Stimulated activated CD4-positive, alpha-beta T cell treated with anti-CD3 and anti-CD28 coated beads, TNF-alpha, amount 100 ng/mL, for 48 hours (primary cell): ENCODE measurements at regions not wholly inside any gene's neighbourhood (a gene's known extent, or its start where the extent isn't known, plus 50 kb on each side); places are given as distances from the start of the nearest gene placed in this dataset.
"Not testable (repeated sequence)": the region's sequence is repeated elsewhere in the genome, so short reads cannot be mapped to it uniquely, and the experiment has no call there.

Experiments
- DNase-seq, 3 donors: peaks; one replicate each; pipeline ENCODE4 v3.0.0-alpha.2; 2020; ENCODE audit warnings: low read depth in 3 of 3

GRCh38 chr4:81314897-81315470 is 100.0 kb upstream of the PRKG2 start:
- DNase-seq = no peak

- DNase-seq = no peak
Measured at GRCh38 chr4:81314196-81314896, 99.3 kb upstream of the PRKG2 start.

GRCh38 chr4:81307991-81308390 is 93.0 kb upstream of the PRKG2 start:
- no peak for DNase-seq

GRCh38 chr4:81304871-81305270 is 89.8 kb upstream of the PRKG2 start:
- DNase-seq = no peak

- not testable (repeated sequence) for DNase-seq
Measured at GRCh38 chr4:81300352-81300751, 85.3 kb upstream of the PRKG2 start.

- no peak for DNase-seq
Measured at GRCh38 chr4:81290813-81291212, 75.8 kb upstream of the PRKG2 start.

GRCh38 chr4:81287101-81287500 is 72.1 kb upstream of the PRKG2 start:
- no peak for DNase-seq

GRCh38 chr4:81282131-81282530 is 67.1 kb upstream of the PRKG2 start:
- no peak for DNase-seq

GRCh38 chr4:81274460-81274859 is 59.4 kb upstream of the PRKG2 start:
- DNase-seq = no peak

- no peak for DNase-seq
Measured at GRCh38 chr4:81272671-81273070, 57.6 kb upstream of the PRKG2 start.
